ENCODE measurements at regions not wholly inside any gene's neighbourhood (a gene's known extent, or its start where the extent isn't known, plus 50 kb on each side); places are given as distances from the start of the nearest gene placed in this dataset.

DNA sequence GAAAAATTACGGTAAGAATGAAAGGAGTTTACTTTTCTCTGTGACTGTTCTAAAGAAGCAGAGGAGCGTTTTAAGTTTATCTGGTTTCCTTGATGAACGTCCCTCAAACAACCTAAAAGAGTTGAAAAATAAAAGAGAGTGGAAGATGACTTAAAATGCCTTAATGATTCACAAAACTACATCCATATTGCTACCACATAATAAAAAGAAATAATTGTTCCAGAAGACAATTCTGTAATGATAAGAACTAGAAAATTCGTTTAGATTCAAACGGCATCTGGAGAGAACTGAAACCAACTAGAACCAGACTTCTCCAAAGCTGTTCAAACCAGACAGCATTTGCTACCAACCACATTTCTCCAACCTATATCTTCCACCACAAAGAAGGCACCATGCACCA, 68.1 kb downstream of the TEKT4 start:
- in situ Hi-C loops (cut with HindIII; ENCODE audit: low pct_unique_long_range_greater_than_20kb, low sequenced_read_pairs) = no loop called here
- no peak for DNase-seq (ENCODE audit: low read depth, low spot score)

DNA sequence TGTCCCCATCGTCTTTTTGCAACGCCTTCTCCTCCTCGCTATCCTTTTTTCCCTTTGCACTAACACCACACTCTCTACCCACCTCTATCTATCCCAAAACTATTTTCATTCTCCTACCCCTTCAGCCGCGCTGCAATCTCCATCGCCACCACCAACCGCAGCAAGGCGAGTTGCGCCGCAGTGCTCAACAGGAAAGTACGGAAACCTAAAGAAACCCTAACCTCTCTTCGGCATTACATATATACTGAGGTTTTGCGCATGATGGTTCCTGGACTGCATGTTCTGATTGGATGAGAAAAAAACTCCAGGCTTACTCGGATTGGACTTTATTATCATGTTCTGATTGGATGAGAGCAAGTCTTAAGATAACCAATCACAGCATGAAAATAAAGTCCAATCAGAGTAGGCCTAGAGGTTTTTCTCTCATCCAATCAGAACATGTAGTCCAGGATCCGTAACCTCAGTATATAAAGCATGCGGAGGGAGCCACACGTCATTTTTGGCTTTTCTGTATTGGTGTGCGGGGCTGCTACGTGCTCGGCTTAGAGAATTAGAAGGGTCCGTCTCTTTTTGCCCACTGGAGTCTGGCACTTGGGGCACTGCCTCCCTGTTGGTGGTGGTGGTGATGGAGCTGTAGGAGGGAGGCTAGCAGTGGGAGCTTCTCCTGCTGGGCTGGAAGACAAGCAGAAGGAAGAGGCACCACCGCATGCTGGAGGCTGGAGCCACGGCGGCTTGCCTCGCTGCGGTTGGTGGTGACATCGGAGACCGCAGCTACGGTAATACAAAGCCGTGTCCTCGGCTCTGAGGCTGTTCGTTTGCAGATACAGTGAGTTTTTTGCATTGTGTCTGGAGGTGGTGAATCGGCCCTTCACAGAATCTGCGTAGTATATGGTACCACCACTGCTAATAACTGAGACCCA, 76.1 kb downstream of the TEKT4 start:
- DNase-seq (ENCODE audit: low read depth, low spot score) = no peak
- in situ Hi-C loops (cut with HindIII; ENCODE audit: low pct_unique_long_range_greater_than_20kb, low sequenced_read_pairs) = no loop called here

GRCh38 chr2:94955702-94956101, 69.8 kb upstream of the MAL start:
- DNase-seq (ENCODE audit: low read depth, low spot score) = no peak
- in situ Hi-C loops (cut with HindIII; ENCODE audit: low pct_unique_long_range_greater_than_20kb, low sequenced_read_pairs) = no loop called here

GRCh38 chr2:94956797-94957391, 68.6 kb upstream of the MAL start:
- in situ Hi-C loops (cut with HindIII; ENCODE audit: low pct_unique_long_range_greater_than_20kb, low sequenced_read_pairs) = no loop called here
- peak; percentile 56 for DNase-seq (ENCODE audit: low read depth, low spot score)

GRCh38 chr2:94958245-94958644, 67.3 kb upstream of the MAL start:
- in situ Hi-C loops (cut with HindIII; ENCODE audit: low pct_unique_long_range_greater_than_20kb, low sequenced_read_pairs) = no loop called here
- no peak for DNase-seq (ENCODE audit: low read depth, low spot score)

DNA sequence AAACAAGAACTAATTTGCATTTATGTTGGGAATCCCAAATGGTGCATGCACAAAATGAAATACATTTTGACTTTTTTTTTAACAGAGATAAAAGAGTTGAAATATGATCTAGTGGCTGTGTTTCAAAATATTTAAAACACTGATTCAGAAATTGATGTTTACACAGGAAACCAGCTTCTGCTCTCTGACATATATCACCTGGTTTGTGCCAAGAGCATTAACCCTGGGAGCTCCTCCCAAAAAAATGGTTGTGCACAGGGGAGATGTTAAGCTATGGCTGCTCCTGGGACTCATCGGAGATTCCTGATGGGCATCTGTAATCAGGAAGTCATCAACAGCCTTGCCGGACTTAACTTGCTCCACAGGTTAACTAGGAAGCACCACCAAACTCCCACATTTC, 65.2 kb upstream of the MAL start:
- no peak for DNase-seq (ENCODE audit: low read depth, low spot score)
- in situ Hi-C loops (cut with HindIII; ENCODE audit: low pct_unique_long_range_greater_than_20kb, low sequenced_read_pairs) = no loop called here

GRCh38 chr2:94960751-94961150, 64.8 kb upstream of the MAL start:
- in situ Hi-C loops (cut with HindIII; ENCODE audit: low pct_unique_long_range_greater_than_20kb, low sequenced_read_pairs) = no loop called here
- no peak for DNase-seq (ENCODE audit: low read depth, low spot score)

DNA sequence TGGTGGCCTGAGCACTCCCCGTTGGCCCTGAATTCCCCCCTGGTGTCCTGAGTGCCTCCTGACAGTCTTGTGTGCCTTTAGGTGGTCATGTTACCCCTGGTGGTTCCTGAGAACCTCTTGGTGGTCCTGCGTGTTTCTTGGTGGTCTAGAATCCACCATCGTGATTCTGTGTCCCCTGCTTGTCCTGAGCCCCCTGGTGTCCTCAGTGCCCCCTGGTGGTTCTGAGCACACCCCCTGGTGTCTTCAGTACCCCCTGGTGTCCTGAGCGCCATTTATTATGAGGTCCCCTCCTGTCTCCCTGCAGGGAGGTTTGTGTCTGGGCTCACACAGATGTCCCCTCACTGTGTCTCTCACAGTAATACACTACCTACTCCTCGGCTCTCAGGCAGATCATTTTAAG, 61.3 kb upstream of the MAL start:
- in situ Hi-C loops (cut with HindIII; ENCODE audit: low pct_unique_long_range_greater_than_20kb, low sequenced_read_pairs) = no loop called here
- no peak for DNase-seq (ENCODE audit: low read depth, low spot score)

DNA sequence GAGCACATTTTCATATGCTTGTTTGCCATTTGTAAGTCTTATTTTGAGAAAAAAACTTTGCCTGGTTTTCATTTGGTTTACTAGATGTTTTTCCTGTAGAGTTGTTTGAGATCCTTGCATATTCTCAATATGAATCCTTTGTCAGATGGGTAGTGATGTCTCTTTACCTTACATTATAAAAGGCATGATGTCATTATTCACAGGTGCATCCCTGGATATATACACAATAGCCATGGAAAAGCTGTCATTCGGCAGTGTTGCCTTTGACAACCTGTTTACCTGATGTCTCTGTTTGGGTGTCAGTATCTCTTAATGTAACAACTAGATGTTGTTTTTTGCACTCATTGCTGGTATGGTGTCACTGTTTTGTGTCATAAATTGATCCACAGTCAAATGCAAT, 58.8 kb upstream of the MAL start:
- in situ Hi-C loops (cut with HindIII; ENCODE audit: low pct_unique_long_range_greater_than_20kb, low sequenced_read_pairs) = no loop called here
- DNase-seq (ENCODE audit: low read depth, low spot score) = no peak

GRCh38 chr2:94970353-94970752, 55.2 kb upstream of the MAL start:
- DNase-seq (ENCODE audit: low read depth, low spot score) = no peak
- in situ Hi-C loops (cut with HindIII; ENCODE audit: low pct_unique_long_range_greater_than_20kb, low sequenced_read_pairs) = no loop called here
